ENCODE measurements at regions not wholly inside any gene's neighbourhood (a gene's known extent, or its start where the extent isn't known, plus 50 kb on each side); places are given as distances from the start of the nearest gene placed in this dataset.
"Not testable (repeated sequence)": the region's sequence is repeated elsewhere in the genome, so short reads cannot be mapped to it uniquely, and the experiment has no call there.

- no peak for DNase-seq
Measured at GRCh38 chr4:57373991-57374390, 263.8 kb upstream of the IGFBP7 start.

GRCh38 chr4:57371671-57372070 lies 261.5 kb upstream of the IGFBP7 start:
- DNase-seq = no peak

- no peak for DNase-seq
Measured at GRCh38 chr4:57370691-57371090, 260.5 kb upstream of the IGFBP7 start.

GRCh38 chr4:57369446-57369845 lies 259.3 kb upstream of the IGFBP7 start:
- no peak for DNase-seq

- DNase-seq = no peak
Measured at GRCh38 chr4:57364255-57364654, 254.1 kb upstream of the IGFBP7 start.

GRCh38 chr4:57363346-57363745 lies 253.2 kb upstream of the IGFBP7 start:
- no peak for DNase-seq

GRCh38 chr4:57360681-57361080 lies 250.5 kb upstream of the IGFBP7 start:
- DNase-seq = no peak

- no peak for DNase-seq
Measured at GRCh38 chr4:57355101-57355665, 245.0 kb upstream of the IGFBP7 start.

- no peak for DNase-seq
Measured at GRCh38 chr4:57351731-57352130, 241.5 kb upstream of the IGFBP7 start.

GRCh38 chr4:57344296-57344695 lies 234.1 kb upstream of the IGFBP7 start:
- no peak for DNase-seq

- no peak for DNase-seq
Measured at GRCh38 chr4:57342411-57342810, 232.2 kb upstream of the IGFBP7 start.

- not testable (repeated sequence) for DNase-seq
Measured at GRCh38 chr4:57338861-57339260, 228.7 kb upstream of the IGFBP7 start.

GRCh38 chr4:57333684-57334083 lies 223.5 kb upstream of the IGFBP7 start:
- DNase-seq = no peak

- no peak for DNase-seq
Measured at GRCh38 chr4:57331959-57332358, 221.8 kb upstream of the IGFBP7 start.

- no peak for DNase-seq
Measured at GRCh38 chr4:57329279-57329678, 219.1 kb upstream of the IGFBP7 start.

GRCh38 chr4:57324673-57325307 lies 214.6 kb upstream of the IGFBP7 start:
- no peak for DNase-seq

GRCh38 chr4:57320849-57321248 lies 210.7 kb upstream of the IGFBP7 start:
- no peak for DNase-seq

- DNase-seq = no peak
Measured at GRCh38 chr4:57320217-57320616, 210.0 kb upstream of the IGFBP7 start.

- DNase-seq = no peak
Measured at GRCh38 chr4:57318703-57319102, 208.5 kb upstream of the IGFBP7 start.

- no peak for DNase-seq
Measured at GRCh38 chr4:57314636-57315035, 204.5 kb upstream of the IGFBP7 start.

- DNase-seq = no peak
Measured at GRCh38 chr4:57312296-57312695, 202.1 kb upstream of the IGFBP7 start.

- DNase-seq = no peak
Measured at GRCh38 chr4:57309658-57310057, 199.5 kb upstream of the IGFBP7 start.

GRCh38 chr4:57308301-57308700 lies 198.1 kb upstream of the IGFBP7 start:
- no peak for DNase-seq

GRCh38 chr4:57305836-57306235 lies 195.7 kb upstream of the IGFBP7 start:
- DNase-seq = no peak

All from CD4-positive, alpha-beta T cell treated with Interleukin-4 for 4 hours (primary cell).